ENCODE measurements at regions not wholly inside any gene's neighbourhood (a gene's known extent, or its start where the extent isn't known, plus 50 kb on each side); places are given as distances from the start of the nearest gene placed in this dataset.

- Histone ChIP-seq H3K27ac (no peak overlapping the region), H3K4me3 (no peak overlapping the region), H3K36me3 (replicated peaks in 1 of 2; ENCODE audit: insufficient read depth in 1 of 2, low read depth in 2 of 2) (no peaks in the 10 kb centered on the region), H3K4me1 (no peaks in the 10 kb centered on the region), H3K9me3 (no peaks in the 10 kb centered on the region), H3K27me3 (no peaks in the 10 kb centered on the region)
- no peak for TF ChIP-seq CTCF (IDR thresholded peaks at IDR 0.05)
- no peak for TF ChIP-seq POLR2A (IDR thresholded peaks at IDR 0.05)
- WGBS, 2 donors: 79 to 91% methylated on average over 3 of the region's 3 CpGs
- DNase-seq: no peak
- intact Hi-C loops (cut with DNase I): no loop called here
- ATAC-seq: no peak
These were observed 628.0 kb downstream of the EFNB2 start for GRCh38 chr13:105907319-105908019.

GRCh38 chr13:105906746-105907145 lies 628.7 kb downstream of the EFNB2 start:
- 86 to 87% methylated on average over 5 of the region's 5 CpGs for WGBS, 2 donors
- no peak for TF ChIP-seq CTCF (IDR thresholded peaks at IDR 0.05)
- no peak for TF ChIP-seq POLR2A (IDR thresholded peaks at IDR 0.05)
- H3K9me3 ChIP-seq: no peaks in the 10 kb centered on the region
- DNase-seq (no peak), ATAC-seq (no peak)
- intact Hi-C loops (cut with DNase I): no loop called here
- no peaks in the 10 kb centered on the region for H3K36me3 ChIP-seq (replicated peaks in 1 of 2; ENCODE audit: insufficient read depth in 1 of 2, low read depth in 2 of 2)
- no peak overlapping the region for H3K4me3 ChIP-seq
- no peak overlapping the region for H3K27ac ChIP-seq
- H3K27me3 ChIP-seq: no peaks in the 10 kb centered on the region
- H3K4me1 ChIP-seq: no peaks in the 10 kb centered on the region

GRCh38 chr13:105904034-105904742 lies 631.3 kb downstream of the EFNB2 start:
- WGBS, 2 donors: 60 to 65% methylated on average over 9 of the region's 9 CpGs

GRCh38 chr13:105902396-105902795 lies 633.1 kb downstream of the EFNB2 start:
- Histone ChIP-seq H3K36me3 (replicated peaks in 1 of 2; ENCODE audit: insufficient read depth in 1 of 2, low read depth in 2 of 2) (no peaks in the 10 kb centered on the region), H3K4me1 (no peaks in the 10 kb centered on the region), H3K27ac (no peak overlapping the region), H3K27me3 (no peaks in the 10 kb centered on the region), H3K9me3 (no peaks in the 10 kb centered on the region), H3K4me3 (no peak overlapping the region)
- DNase-seq (no peak), ATAC-seq (no peak)
- intact Hi-C loops (cut with DNase I): no loop called here
- TF ChIP-seq CTCF (IDR thresholded peaks at IDR 0.05): no peak
- WGBS, 2 donors: 87 to 94% methylated on average over 2 of the region's 2 CpGs

More at GRCh38 chr13:105904034-105904742, 631.3 kb downstream of the EFNB2 start:
- H3K36me3 ChIP-seq (replicated peaks in 1 of 2; ENCODE audit: insufficient read depth in 1 of 2, low read depth in 2 of 2): no peaks in the 10 kb centered on the region
- no peaks in the 10 kb centered on the region for H3K9me3 ChIP-seq
- H3K27me3 ChIP-seq: no peaks in the 10 kb centered on the region
- intact Hi-C loops (cut with DNase I): no loop called here
- ATAC-seq (no peak), DNase-seq (no peak)
- H3K4me1 ChIP-seq: no peaks in the 10 kb centered on the region
- TF ChIP-seq CTCF (IDR thresholded peaks at IDR 0.05) (no peak), POLR2A (IDR thresholded peaks at IDR 0.05) (no peak)
- no peak overlapping the region for H3K4me3 ChIP-seq
- no peak overlapping the region for H3K27ac ChIP-seq
